DMS 273 (cell line): ENCODE measurements at regions not wholly inside any gene's neighbourhood (a gene's known extent, or its start where the extent isn't known, plus 50 kb on each side); places are given as distances from the start of the nearest gene placed in this dataset.
"Not testable (repeated sequence)": the region's sequence is repeated elsewhere in the genome, so short reads cannot be mapped to it uniquely, and the experiment has no call there.

Source experiments
- DNase-seq: peaks from one replicate; lab custom pipeline; 2025; ENCODE audit not compliant: unreplicated experiment; lab: John Stamatoyannopoulos, UW

DNA sequence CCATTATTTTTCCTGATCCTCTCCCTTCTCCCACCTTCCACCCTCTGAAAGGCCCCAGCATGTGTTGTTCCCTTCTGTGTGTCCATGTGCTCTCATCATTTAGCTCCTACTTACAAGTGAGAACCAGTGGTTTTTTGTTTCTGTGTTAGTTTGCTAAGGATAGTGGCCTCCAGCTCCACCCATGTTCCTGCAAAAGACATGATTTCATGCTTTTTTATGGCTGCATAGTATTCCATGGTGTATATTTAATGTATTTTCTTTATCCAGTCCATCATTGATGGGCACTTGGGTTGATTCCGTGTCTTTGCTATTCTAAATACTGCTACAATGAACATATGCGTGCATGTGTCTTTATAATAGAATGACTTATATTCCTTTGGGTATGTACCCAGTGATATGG, 89.4 kb upstream of the C1orf174 start:
- DNase-seq: no peak

DNA sequence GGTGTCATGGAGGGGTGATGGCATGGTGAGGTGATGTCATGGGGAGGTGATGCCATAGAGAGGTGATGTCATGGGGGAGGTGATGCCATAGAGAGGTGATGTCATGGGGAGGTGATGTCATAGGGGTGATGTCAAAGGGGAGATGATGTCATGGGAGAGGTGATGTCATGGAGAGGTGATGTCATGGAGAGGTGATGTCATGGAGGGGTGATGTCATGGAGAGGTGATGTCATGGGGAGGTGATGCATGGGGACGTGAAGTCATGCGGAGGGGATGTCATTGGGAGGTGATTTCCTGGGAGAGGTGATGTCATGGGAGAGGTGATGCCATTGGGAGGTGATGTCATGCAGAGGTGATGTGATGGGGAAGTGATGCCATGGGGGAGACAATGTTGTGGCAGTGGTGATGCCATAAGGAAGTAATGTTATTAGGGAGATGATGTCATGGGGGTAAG, 92.1 kb upstream of the C1orf174 start:
- DNase-seq: peak; percentile 25

DNA sequence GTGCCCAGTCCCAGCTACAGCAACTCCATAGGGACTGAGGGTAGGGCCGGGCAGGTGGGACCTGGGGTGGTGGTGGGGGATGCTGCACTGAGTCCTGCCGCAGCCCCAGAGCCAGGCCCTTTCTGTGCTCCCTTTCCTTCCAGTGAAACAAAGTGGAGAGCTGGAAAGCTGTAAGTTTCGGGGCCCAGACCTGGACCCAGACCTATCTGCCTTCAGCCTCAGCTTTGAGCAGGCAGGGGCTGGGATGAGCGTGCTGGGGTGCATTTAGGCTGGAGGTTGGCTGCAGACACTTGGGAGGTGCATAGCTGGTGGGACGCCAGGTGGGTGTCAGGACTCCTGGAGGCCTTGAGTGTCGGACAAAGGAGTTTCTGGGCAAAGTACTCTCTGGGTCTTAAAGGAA, 92.7 kb upstream of the C1orf174 start:
- no peak for DNase-seq

DNA sequence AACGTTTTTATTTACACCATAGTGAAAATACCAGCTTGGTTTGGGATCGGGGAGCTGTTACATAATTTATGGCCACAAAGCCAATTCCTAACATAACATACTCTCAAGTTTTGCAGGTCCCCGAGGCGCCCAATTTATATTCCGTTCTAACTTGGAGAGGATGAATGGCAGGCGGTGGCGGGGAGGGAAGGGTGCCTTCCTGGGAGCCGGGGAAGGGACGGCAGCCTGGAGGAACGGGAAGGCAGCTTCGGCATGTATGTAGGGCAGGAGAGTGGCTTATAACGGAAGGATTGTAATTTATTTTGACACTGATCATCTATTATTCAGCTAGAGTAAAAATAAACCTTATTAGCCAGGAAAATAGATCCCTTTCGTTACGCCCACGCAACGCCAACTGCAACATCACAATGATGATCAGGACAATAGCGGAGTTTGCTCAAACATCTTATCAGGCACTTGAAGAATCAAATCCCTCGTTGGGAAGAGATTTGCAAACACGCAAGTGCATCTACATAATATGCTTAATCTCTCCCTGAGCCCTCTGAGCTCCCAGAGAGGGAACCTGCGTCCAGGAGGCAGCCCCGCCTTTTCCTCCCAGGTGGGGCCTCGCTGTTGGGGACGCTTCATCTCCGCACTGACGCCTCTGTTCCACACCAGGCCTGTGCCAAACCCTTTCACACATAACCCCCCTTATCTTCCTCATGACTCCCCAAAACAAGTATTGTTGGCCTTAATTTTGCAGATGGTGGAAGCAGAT, 93.7 kb upstream of the C1orf174 start:
- DNase-seq: no peak

DNA sequence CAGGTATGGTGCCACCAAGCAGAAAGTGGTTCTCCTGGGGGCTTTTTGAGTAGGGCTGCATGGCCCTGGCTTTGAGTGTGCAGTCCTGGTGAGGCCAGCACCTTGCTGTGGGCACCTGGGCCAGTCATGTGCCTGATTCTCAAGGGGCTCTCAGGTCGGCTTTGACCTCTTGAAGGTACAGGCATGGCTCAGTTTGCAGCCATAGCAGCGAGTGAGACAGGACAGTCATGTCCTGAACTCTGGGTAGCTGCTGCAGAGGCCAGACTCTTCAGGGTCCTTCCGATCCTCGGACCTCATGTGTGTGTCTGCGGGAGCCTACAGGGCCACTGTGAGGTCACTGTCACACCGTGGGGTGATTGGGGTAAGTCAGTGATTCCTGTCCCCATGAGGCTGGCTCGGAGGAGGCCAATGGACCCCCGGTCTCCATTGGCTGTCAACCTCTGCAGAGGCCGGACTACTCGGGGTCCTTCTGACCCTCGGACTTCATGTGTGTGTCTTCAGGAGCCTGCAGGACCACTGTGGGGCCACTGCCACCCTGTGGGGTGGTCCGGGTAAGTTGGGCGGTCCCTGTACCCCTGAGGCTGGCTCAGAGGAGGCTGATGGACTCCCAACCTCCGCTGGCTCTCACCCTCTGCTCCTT, 95.2 kb upstream of the C1orf174 start:
- DNase-seq: no peak

DNA sequence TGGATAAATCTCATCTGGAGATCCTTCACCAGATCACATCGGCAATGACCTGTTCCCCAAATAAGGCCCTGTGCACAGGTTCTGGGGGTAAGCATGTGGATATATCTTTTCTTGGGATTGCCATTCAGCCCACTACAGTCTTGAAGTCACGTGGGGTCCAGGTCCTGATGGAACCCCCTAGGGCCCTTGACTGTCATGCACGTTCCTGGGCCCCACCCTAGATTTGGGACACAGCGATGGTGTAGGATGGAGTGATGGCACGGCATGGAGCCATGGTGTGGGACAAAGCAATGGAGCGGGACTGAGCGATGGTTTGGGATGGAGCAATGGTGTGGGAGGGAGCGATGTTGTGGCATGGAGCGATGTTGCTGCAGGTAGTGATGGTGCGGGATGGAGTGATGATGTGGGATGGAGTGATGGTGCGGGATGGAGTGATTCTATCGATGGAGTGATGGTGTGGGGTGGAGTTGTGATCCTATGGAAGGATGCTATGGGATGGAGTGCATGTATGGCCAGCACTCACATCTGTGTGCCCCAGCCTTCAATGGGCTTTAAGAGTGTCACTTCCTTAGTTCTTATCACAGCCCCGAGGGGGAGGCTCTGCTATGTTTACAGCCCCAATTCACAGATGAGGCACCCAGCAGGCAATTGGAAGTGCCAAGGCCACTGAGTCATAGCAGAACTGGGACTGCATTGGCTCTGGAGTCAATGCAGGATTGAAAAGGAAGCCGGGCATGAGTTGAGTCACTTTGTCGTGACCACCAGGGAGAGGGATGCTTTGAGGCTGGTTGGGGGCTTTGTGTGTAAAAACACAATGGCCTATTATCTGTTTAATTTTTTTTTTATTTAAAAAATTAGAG, 97.0 kb upstream of the C1orf174 start:
- DNase-seq: no peak

DNA sequence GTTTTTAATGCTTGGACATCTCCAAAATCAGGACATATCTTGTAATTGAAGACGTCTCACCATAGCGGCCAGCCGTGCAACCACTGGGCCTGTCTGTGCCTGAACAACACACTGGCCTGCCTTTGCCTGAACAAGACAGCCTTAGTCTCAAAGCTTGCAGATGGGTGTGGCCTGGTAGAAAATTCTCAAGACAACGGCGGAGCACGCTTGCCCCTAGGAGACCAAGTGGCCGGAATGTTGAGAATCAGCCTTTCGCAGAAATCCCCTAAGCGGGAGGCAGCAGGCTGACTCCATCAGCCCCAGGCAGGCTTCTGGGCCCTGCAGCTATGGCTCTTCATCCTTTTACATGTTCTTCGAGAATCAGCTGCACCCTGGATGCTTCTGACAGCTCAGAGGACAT, 98.0 kb upstream of the C1orf174 start:
- no peak for DNase-seq

DNA sequence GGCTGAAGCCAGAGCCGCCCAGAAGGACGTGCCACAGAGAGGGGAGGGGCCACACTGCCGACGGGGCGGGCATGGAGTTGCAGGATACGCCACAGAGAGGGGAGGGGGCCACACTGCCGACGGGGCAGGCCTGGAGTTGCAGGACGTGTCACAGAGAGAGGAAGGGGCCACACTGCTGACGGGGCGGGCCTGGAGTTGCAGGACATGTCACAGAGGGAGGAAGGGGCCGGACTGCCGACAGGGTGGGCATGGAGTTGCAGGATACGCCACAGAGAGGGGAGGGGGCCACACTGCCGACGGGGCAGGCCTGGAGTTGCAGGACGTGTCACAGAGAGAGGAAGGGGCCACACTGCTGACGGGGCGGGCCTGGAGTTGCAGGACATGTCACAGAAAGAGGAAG, 99.4 kb upstream of the C1orf174 start:
- DNase-seq: not testable (repeated sequence)

DNA sequence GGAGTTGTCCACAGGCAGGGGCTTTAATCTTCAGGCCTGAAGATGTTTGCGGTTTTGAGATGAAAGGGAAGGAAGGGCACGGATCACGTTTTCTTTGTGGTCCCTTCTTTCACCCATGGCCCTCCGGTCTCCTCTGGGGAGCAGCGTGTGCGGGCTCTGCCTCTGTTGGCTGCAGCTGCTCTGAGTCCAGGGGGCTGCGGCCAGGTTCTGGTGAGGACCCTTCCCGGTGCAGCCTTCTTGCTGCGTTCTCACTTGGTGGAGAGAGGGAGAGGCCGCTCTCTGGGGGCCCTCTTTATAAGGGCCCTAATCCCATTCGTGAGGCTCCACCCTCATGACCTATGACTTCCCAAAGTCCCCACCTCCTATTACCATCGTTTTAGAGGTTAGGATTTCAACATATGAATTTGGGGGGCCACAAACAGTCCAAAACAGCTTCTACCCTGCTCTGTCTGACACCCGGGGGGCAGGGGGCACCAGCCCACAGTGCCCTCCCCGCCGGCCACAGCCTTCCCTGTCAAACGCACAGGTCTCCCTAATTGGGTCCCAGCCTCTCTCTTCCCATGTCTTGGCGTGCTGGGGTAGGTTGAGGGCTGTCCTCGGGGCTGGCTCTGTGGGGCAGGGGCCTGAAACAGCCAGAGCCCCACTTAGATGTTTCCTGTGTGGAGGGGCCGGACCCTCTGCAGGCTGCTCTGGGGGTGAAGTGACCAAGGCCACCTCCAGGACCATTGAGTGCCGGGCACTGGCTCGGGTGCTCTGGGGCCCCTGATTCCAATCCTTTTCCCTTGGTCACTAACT, 100.1 kb upstream of the C1orf174 start:
- no peak for DNase-seq

DNA sequence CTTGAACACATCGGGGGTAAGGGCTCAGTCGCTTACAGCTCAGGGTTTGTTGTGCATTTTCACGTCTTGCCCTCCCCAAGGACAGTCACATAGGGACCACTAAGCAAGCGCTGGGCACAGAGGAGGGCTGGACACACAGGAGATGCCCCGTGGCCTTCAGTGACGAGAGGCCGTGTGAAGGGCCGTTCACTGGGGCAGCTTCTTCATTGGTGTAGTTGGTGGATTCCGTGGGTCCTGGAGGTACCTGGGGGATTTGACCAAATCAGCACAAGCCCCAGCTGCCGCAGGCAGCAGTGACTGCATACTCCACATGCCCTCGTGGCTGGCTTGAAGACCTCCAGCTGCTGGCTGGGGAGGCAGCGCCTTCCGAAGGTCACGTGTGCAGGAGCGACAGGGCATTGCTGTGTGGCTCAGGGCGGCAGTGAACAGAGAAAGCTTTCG, 100.8 kb upstream of the C1orf174 start:
- DNase-seq: no peak

DNA sequence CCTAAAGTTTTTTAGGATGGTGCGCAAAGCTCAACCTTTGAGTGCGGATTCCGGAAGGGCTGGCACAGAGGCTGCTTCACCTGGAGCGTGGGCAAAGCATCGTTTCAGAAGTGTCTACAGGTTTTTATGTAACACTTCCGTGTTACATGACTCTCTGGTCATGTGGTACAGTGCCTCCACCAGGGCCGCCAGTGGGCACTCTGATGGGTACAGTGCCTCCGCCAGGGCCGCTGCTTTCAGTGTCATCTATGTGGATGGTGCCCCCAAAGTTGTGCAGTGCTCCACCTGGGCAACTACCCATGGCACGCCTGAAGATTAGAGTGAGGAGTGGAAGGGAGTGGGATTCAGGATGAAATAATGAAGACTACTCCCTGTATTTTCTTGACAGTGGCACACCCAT, 101.4 kb upstream of the C1orf174 start:
- DNase-seq: no peak

DNA sequence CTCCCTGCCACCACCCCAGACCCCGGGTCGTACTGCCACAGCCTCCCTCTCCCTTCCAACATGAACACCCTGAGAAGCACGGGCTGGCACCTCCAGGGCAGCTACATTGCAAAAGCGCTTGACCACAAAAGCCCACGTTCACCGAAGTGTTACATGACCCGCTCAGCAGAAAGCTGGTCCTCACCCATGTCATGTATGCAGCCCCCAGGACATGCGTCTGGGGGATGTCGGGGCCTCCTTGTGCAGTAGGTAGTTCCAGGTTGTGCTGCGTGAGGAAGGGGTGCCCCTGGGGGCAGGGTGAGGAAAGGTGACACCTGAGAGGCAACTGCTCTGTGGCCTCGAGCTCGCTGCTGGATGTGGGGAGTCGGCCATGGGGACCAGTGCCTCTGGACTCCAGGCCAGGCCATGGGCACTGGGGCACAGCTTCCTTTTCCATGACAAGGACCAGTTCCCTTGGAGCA, 102.0 kb upstream of the C1orf174 start:
- no peak for DNase-seq

DNA sequence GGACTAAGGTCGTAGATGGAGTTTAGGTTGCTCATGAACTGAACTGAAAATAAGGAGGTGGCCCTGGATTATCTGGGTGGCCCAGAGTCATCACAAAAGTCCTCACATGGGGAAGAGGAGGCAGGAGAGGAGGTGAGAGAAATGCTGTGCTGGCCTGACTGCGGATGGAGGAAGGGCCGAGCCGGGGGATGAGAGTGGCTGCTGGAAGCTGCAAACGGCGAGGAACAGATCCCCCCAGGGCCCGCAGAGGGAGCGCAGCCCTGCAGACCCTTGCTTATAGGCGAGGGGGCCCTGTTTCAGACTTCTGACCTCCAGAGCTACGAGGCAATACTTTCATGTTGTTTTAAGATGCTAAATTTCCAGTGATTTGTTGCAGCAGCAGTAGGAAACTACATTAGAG, 102.7 kb upstream of the C1orf174 start:
- no peak for DNase-seq

DNA sequence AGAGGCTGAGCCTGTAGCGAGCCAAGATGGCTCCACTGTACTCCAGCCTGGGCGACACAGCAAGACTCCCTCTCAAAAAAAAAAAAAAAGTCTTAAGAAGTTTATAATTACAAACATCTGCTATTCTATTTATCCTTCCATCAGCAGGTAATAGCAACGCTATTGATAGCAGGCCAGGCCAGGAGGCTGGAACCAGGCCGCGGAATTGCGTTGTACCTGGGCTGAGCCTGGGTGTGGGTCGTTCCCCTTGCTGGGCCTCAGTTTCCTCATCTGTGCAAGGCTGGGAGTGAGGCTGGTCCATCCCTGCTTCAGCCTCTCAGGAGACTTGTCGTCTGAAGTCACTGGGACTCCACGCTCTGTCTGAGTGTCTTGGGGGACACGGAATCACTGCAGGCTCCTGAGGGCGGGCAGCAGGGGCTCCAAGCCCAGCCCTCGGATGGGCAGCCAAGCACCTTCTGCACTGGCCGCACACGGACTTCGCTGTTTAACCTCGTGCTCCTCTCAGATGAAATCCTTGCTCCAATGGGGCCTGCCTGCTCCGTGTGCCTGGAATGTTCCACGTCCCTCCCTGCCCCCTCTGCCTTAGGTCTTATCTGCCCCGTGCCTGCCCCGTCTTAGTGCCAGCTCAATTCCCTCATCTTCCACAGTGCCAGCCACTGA, 103.9 kb upstream of the C1orf174 start:
- no peak for DNase-seq

DNA sequence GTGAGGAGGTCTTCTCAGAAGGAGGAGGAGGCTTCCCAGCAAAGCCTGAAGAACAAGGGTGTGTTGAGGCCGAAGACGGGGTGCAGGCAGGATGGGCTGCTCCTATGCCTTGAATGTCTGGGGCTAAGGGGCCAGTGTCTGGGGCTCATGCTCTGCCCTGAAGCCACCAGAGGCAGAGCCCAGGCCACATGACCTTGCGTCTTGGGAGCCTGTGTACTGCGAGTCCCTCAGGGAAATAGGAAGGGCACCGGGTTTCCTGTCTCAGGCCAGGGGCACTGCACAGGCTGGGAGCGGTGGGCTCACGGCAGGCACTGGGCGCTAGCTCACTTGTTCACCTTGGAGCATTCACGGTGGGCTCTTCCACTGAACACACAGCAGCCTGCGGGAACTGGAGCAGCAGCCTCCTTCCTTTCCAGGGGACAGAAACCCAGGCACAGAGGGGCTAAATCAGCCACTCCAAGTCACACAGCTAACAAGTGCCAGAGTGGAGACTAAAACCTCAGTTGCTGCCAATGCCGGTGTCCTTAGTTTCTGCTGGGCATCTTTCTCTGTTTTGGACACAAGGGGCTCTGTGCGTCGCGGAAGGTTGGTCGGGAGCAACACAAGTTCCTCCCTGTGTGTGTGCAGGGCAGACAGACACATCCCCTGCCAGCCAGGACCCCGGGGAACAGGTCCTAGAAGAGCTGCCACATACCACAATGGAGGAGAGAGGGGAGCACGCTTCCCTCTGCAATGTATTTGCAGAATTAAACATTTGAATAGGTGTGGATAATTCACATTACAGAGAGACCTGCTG, 104.8 kb upstream of the C1orf174 start:
- DNase-seq: no peak

DNA sequence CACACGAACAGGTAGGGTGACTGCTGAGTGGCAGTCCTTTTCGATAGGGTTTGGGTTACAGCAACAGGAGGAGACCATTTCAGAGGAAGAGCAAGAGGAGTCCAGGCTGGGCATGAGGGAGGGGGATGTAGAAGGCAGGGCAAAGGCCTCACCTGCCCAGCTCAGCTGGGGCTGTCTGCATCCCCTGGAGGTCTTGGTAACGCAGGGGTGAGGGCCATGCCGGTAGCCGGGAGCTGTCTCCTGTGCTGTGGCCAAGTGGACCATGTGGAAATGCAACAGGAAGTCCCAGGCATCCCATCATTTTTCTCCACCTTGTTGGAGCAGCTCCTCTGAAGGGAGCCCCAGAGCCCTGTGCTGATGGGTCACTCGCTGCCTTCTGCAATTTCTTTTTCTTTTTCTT, 105.4 kb upstream of the C1orf174 start:
- DNase-seq: no peak

DNA sequence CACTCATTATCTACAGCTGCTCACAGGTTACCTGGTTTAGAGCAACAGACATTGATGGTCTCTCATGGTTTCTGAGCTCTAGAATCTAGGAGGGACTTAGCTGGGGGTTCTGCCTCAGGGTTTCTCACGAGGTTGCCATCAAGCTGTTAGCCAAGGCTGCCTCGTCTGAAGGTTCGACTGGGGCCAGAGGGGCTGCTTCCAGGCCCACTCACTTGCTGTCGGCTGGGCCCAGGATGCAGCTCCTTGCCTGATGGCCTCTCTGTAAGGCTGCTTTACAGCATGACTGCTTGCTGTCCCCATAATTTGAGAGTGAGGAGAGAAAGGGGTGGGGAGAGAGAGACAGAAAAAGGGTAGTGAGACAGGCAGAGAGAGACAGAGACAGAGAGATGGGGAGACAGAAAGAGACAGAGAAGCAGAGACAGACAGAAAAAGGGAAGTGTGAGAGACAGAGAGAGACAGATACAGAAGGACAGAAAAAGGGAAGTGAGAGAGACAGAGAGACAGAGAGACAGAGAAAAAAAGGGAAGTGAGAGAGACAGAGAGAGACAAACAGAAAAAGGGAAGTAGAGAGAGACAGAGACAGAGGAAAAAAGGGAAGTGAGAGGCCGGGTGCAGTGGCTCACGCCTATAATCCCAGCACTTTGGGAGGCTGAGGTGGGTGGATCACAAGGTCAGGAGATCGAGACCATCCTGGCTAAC, 106.8 kb upstream of the C1orf174 start:
- DNase-seq: no peak

DNA sequence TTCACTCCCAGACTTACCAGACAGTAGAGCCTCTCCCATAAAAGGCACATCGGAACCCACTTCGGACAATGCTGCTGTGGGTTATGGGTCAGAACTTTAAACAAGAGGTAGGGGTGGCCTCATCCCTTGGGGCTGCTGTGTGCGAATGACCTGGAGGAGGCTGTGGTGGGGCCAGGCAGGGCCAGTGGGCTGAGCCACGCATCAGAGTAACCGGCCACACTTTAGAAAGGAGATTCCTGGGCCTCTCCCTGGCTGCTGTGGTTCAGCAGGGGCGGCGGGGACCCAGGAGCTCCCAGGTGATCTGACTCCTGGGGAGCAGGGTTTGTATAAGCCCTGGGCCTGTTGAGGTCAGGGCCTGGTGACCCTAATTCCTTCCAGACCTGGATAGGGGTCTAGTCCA, 110.2 kb upstream of the C1orf174 start:
- no peak for DNase-seq
